SU-DHL-6 (cell line): ENCODE measurements at regions not wholly inside any gene's neighbourhood (a gene's known extent, or its start where the extent isn't known, plus 50 kb on each side); places are given as distances from the start of the nearest gene placed in this dataset.

Source experiments
- CTCF ChIP-seq: fragments of 200-600 bp; sonication (generic); IDR thresholded peaks from one replicate; pipeline ENCODE4 v1.5.1; 2017; ENCODE audit warnings: antibody characterized with exemption, mild to moderate bottlenecking, low read length, moderate library complexity; ENCODE audit not compliant: insufficient read depth, poor library complexity, severe bottlenecking
- EZH2phosphoT487 ChIP-seq: fragments of 200-600 bp; sonication (generic), shearing (Covaris generic); conservative IDR thresholded peaks from 2 replicates; pipeline ENCODE4 v1.6.1; 2018; ENCODE audit warnings: mild to moderate bottlenecking, antibody characterized with exemption, low read length, moderate library complexity, mixed read lengths

GRCh38 chr14:106269029-106269428 is 742.6 kb downstream of the TMEM121 start:
- TF ChIP-seq CTCF, result no peak
- no peak for TF ChIP-seq EZH2phosphoT487
